GM12874 (cell line): ENCODE measurements at regions not wholly inside any gene's neighbourhood (a gene's known extent, or its start where the extent isn't known, plus 50 kb on each side); places are given as distances from the start of the nearest gene placed in this dataset.

Source experiments
- TF ChIP-seq, protein P1 (sequence below): IDR thresholded peaks from 2 replicates; pipeline ENCODE4 v1.5.1; 2011; ENCODE audit warnings: low read depth, mild to moderate bottlenecking, control low read depth, low read length, moderate library complexity; ENCODE audit not compliant: insufficient read depth

GRCh38 chr2:109064660-109065390 lies 64.2 kb upstream of the SH3RF3 start:
- TF ChIP-seq, protein P1, sequence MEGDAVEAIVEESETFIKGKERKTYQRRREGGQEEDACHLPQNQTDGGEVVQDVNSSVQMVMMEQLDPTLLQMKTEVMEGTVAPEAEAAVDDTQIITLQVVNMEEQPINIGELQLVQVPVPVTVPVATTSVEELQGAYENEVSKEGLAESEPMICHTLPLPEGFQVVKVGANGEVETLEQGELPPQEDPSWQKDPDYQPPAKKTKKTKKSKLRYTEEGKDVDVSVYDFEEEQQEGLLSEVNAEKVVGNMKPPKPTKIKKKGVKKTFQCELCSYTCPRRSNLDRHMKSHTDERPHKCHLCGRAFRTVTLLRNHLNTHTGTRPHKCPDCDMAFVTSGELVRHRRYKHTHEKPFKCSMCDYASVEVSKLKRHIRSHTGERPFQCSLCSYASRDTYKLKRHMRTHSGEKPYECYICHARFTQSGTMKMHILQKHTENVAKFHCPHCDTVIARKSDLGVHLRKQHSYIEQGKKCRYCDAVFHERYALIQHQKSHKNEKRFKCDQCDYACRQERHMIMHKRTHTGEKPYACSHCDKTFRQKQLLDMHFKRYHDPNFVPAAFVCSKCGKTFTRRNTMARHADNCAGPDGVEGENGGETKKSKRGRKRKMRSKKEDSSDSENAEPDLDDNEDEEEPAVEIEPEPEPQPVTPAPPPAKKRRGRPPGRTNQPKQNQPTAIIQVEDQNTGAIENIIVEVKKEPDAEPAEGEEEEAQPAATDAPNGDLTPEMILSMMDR, result no peak

GRCh38 chr2:109062859-109063700 lies 65.9 kb upstream of the SH3RF3 start:
- TF ChIP-seq, protein P1, result no peak

- TF ChIP-seq, protein P1, result no peak
These were observed 66.7 kb upstream of the SH3RF3 start for GRCh38 chr2:109062145-109062858.

DNA sequence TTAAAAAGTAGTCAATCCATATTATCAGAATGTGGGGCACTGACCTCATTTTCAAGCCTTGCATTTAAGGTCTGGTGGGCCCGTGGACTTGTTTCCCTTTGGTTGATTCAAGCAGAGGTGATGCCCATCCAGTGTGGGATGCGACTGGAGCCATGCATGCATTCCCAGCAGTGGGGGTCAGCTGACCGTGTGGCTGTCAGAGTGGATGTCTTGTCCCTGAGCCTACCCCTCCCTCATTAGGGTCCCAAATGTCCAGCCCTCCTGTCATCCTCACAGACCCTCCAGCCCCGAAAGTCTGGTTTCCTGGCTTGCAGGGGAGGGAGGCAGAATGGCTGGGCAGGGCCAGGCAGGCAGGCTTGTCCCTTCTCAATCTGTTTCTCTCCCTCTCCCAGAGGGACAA lies 67.3 kb upstream of the SH3RF3 start:
- TF ChIP-seq, protein P1, result no peak

DNA sequence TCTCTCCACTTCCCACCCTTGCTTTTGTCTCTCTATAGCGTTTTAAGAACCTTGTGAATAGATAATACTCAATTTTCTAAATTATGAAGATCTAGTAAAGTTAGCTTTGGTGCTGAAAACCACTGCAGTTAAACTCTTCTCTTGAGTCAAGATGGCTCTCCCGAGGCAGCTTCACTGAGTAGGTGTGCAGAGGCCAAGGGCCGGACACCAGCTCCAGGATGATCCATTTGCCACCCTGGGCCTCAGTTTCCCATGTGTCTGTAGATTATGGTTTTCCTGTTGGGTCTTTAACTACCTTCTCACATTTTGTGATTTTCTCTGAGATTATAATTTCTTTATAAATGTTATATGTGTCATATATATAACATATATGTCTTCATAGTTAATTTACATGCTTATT lies 68.5 kb upstream of the SH3RF3 start:
- TF ChIP-seq, protein P1, result no peak

DNA sequence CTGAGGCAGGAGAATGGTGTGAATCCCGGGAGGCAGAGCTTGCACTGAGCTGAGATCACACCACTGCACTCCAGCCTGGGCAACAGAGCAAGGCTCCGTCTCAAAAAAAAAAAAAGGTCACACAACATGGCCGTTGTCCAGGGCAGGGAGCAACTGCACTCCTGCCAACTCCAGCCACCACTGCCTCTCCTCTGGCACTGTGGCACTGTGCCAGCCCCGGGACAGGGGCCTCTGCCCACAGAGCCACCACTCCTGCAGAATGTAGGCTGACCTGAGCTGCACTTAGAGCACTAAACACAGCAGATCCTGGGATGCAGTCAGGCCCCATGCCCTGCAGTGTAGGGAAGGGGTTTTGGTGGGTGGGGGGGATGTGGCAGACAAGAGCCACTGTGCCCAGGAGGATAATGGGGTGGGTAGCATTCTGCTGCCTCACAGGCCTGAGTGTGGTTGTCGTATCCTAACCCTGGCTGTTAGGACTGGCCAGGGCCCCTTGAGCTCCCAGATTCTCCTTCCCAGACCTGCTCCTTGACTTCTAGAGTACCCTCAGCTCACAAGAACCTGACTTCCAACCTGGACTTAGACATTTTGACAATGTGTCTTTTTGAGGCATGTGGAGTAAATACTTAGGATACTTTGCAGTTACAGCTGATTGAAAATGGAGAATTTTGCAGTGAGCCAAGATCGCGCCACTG lies 69.4 kb upstream of the SH3RF3 start:
- TF ChIP-seq, protein P1, result no peak
